Spleen (tissue), 11 donors: ENCODE measurements at regions not wholly inside any gene's neighbourhood (a gene's known extent, or its start where the extent isn't known, plus 50 kb on each side); places are given as distances from the start of the nearest gene placed in this dataset.

Source experiments
- DNase-seq: peaks from one replicate; pipeline ENCODE4 v3.0.0-alpha.2; 2020
- H3K27ac ChIP-seq, 8 donors: fragments of 200-600 bp; sonication (generic) in 7 of 8; 1 replicate in 4 of 8; 2 replicates in 4 of 8; pipeline versions ENCODE4 v1.5.0 to v1.8.0; 2016 to 2021; ENCODE audit warnings: inconsistent platforms in 4 of 8, mild to moderate bottlenecking in 4 of 8, moderate library complexity in 1 of 8
- H3K27me3 ChIP-seq, 7 donors: fragments of 200-600 bp; sonication (generic) in 6 of 7; replicated peaks in 1 of 7; 1 replicate in 4 of 7; 2 replicates in 3 of 7; pipeline versions ENCODE4 v1.5.0 to v1.8.0; 2016 to 2021; ENCODE audit warnings: inconsistent platforms in 3 of 7, mild to moderate bottlenecking in 1 of 7
- H3K36me3 ChIP-seq, 6 donors: fragments of 200-600 bp; sonication (generic) in 5 of 6; 1 replicate in 4 of 6; 2 replicates in 2 of 6; pipeline versions ENCODE4 v1.5.0 to v1.8.0; 2016 to 2021; ENCODE audit warnings: inconsistent platforms in 2 of 6
- H3K4me1 ChIP-seq, 6 donors: fragments of 200-600 bp; sonication (generic) in 5 of 6; 1 replicate in 3 of 6; 2 replicates in 3 of 6; pipeline versions ENCODE4 v1.5.0 to v1.8.0; 2016 to 2021; ENCODE audit warnings: inconsistent platforms in 3 of 6
- H3K4me3 ChIP-seq, 8 donors: fragments of 200-600 bp; sonication (generic) in 7 of 8; 1 replicate in 4 of 8; 2 replicates in 4 of 8; pipeline versions ENCODE4 v1.5.0 to v1.8.0; 2016 to 2021; ENCODE audit warnings: inconsistent platforms in 4 of 8, mild to moderate bottlenecking in 4 of 8, moderate library complexity in 2 of 8
- H3K9me3 ChIP-seq, 8 donors: fragments of 200-600 bp; sonication (generic) in 7 of 8; 1 replicate in 4 of 8; 2 replicates in 4 of 8; pipeline versions ENCODE4 v1.5.0 to v1.8.0; 2016 to 2021; ENCODE audit warnings: inconsistent platforms in 4 of 8
- POLR2A ChIP-seq, 3 donors: fragments of 450-650 bp; IDR thresholded peaks; one replicate each; pipeline ENCODE4 v1.5.1; 2017; ENCODE audit warnings: antibody characterized with exemption in 3 of 3, mild to moderate bottlenecking in 1 of 3
- POLR2AphosphoS5 ChIP-seq, 3 donors: sonication (generic); formaldehyde crosslinking; IDR thresholded peaks; one replicate each; pipeline ENCODE4 v1.5.1; 2017; ENCODE audit warnings: antibody characterized with exemption in 3 of 3
- WGBS, 5 donors: extraction: QIAGEN DNeasy Blood & Tissue Kit in 3 of 5; methylation state at CpG; one replicate each; pipeline versions ENCODE4 v1.1.5 to v1.1.7; 2013 to 2018; 5-methylcytosine and 5-hydroxymethylcytosine counted together
- intact Hi-C: fragments of 100-400 bp; cut with DNase I; formaldehyde crosslinking; loops from one replicate; pipeline ENCODE4 v1.15.0; 2023; ENCODE audit warnings: low total_unique reads
- TF ChIP-seq, protein P1 (sequence below), 11 experiments: fragments of 200-600 bp in 7 of 11; fragments of 450-650 bp in 4 of 11; sonication (generic) in 4 of 11; IDR thresholded peaks in 8 of 11; conservative IDR thresholded peaks in 3 of 11; 1 replicate in 7 of 11; 2 replicates in 4 of 11; pipeline versions ENCODE4 v1.4.0 to v1.8.0; 2016 to 2021; ENCODE audit warnings: antibody characterized with exemption in 11 of 11, inconsistent platforms in 4 of 11, mild to moderate bottlenecking in 1 of 11
- donor health status: healthy with polysubstance abuse.
- donor health status: DM: no; HTN: no; CAD: no; lungs with moderate emphysema.
- donor health status: DM: no; HTN: no; CAD: no.
- donor health status: Bipolar disorder and iron deficiency.
- donor health status: healthy.
- donor health status: DM: no; HTN: no; CAD: no.
- donor health status: DM: yes; HTN: yes; CAD: no.

DNA sequence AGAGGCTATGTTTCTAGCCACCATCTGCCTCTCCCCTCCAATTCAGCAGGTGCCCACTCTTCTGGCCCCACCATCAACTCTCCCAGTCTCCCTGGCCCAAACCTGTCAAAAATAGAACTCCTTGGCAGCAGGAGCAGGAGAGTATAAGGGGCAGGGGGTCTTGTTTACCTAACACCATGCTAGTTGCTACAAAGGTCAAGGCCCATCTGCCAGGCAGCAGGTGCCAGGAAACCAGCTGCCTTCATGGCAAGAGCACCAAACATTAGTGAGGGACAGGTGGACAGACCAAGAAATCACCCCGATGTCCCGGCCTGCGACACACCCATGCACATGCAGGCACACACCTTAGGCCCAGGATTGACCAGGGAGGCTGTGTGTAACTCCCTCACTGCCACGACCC lies 387.9 kb downstream of the BUD13 start:
- no peaks in the 10 kb centered on the region for H3K9me3 ChIP-seq
- TF ChIP-seq POLR2AphosphoS5 (IDR thresholded peaks at IDR 0.05), result no peak
- TF ChIP-seq POLR2A (IDR thresholded peaks at IDR 0.05), result no peak
- H3K27ac ChIP-seq, result no peak overlapping the region
- DNase-seq, result no peak
- WGBS, 5 donors, result 78 to 91% (median 86%) methylated on average over 3 to 4 of the region's 4 CpGs
- H3K27me3 ChIP-seq, result peaks cover 0 to 3% (median 0%) of the 10 kb centered on the region in 7 donors
- intact Hi-C loops, result no loop called here
- no peak overlapping the region for H3K4me3 ChIP-seq
- H3K36me3 ChIP-seq, result no peaks in the 10 kb centered on the region
- no peaks in the 10 kb centered on the region for H3K4me1 ChIP-seq

DNA sequence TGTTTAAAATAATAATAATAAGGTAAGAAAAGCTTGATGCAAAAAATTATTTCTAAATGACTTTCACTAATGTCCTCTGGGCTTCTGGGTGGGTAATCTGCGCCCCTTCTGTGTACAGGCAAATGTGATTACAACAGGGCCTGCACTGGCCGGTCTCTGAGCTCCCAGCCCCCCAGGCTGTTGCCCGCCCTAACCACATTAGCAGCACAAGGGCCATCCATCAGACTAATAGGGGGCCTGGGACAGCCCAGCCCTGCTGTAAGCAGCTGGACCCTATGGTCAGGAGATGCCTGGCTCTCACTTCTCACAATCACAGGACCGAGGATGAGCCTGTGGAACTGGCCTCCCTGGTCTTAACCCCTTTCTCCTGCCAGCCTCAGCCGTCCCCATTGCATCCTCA lies 388.4 kb downstream of the BUD13 start:
- H3K27me3 ChIP-seq, result peaks cover 0 to 3% (median 0%) of the 10 kb centered on the region in 7 donors
- DNase-seq, result no peak
- H3K4me3 ChIP-seq, result no peak overlapping the region
- no peak overlapping the region for H3K27ac ChIP-seq
- H3K9me3 ChIP-seq, result no peaks in the 10 kb centered on the region
- TF ChIP-seq POLR2AphosphoS5 (IDR thresholded peaks at IDR 0.05) (no peak), POLR2A (IDR thresholded peaks at IDR 0.05) (no peak)
- TF ChIP-seq, protein P1, sequence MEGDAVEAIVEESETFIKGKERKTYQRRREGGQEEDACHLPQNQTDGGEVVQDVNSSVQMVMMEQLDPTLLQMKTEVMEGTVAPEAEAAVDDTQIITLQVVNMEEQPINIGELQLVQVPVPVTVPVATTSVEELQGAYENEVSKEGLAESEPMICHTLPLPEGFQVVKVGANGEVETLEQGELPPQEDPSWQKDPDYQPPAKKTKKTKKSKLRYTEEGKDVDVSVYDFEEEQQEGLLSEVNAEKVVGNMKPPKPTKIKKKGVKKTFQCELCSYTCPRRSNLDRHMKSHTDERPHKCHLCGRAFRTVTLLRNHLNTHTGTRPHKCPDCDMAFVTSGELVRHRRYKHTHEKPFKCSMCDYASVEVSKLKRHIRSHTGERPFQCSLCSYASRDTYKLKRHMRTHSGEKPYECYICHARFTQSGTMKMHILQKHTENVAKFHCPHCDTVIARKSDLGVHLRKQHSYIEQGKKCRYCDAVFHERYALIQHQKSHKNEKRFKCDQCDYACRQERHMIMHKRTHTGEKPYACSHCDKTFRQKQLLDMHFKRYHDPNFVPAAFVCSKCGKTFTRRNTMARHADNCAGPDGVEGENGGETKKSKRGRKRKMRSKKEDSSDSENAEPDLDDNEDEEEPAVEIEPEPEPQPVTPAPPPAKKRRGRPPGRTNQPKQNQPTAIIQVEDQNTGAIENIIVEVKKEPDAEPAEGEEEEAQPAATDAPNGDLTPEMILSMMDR (IDR thresholded peaks at IDR 0.05 in 8 of 11, conservative IDR thresholded peaks at IDR 0.05 in 3 of 11), result no peak
- WGBS, 5 donors, result 40 to 55% (median 52%) methylated on average over 5 of the region's 5 CpGs
- H3K36me3 ChIP-seq, result no peaks in the 10 kb centered on the region
- intact Hi-C loops, result no loop called here
- H3K4me1 ChIP-seq, result no peaks in the 10 kb centered on the region

DNA sequence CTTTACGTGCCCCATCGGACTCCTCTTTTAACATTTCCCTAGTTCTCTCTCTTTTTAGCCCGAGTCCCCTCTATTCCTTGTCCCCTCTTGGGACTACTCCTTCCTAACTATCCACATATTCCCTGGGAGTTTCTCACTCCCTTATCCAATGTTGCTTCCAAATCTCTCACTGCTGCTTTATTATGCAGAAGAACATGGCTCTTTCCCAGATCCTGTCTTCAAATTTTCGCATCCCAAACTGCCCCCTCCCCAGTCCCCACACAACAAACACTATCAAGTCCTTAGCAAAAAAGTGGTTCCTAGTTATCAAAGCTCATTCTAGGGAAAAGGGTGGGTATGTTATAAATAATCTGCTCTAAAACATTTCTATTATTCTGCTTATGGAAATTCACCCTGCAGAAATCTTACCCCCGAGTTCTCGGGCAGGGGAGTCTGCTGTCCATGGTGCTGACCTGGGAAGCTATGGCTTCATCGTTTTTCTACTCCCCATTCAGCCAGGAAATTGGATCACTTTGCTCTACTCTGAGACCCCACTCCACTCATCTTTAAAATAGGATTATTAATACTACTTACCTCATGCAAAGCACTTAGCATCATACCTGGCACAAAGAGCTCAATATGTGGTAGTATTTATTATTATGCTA lies 393.5 kb downstream of the BUD13 start:
- no peaks in the 10 kb centered on the region for H3K36me3 ChIP-seq
- no peaks in the 10 kb centered on the region for H3K4me1 ChIP-seq
- H3K4me3 ChIP-seq, result no peak overlapping the region
- no peak for DNase-seq
- H3K9me3 ChIP-seq, result no peaks in the 10 kb centered on the region
- 38 to 50% (median 43%) methylated on average over 7 of the region's 7 CpGs for WGBS, 5 donors
- TF ChIP-seq POLR2AphosphoS5 (IDR thresholded peaks at IDR 0.05) (no peak), POLR2A (IDR thresholded peaks at IDR 0.05) (no peak)
- TF ChIP-seq, protein P1 (IDR thresholded peaks at IDR 0.05 in 8 of 11, conservative IDR thresholded peaks at IDR 0.05 in 3 of 11), result no peak
- no peak overlapping the region for H3K27ac ChIP-seq
- intact Hi-C loops, result no loop called here
- H3K27me3 ChIP-seq, result peaks cover 0 to 9% (median 0%) of the 10 kb centered on the region in 7 donors

DNA sequence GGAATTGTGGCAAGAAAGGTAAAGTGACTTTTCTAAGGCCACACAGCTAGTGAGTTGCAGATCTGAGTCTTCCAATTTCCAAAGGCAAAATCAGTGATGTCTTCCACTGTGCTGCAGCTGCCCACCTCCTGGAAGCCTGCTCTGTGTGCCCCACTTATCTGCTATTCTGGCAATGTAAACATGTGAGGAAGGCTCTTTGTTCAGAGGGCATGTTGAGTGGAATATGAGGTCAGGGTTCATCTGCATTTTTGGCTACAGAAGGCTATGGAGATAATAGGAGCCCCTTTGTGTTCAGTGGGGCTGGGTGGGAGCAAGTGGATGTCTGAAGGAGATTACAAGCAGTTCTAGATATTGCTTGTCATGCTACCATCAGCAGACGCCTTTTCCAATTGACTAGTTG lies 396.2 kb downstream of the BUD13 start:
- no peak for TF ChIP-seq POLR2A (IDR thresholded peaks at IDR 0.05)
- TF ChIP-seq, protein P1 (IDR thresholded peaks at IDR 0.05 in 8 of 11, conservative IDR thresholded peaks at IDR 0.05 in 3 of 11), result no peak
- no peak for TF ChIP-seq POLR2AphosphoS5 (IDR thresholded peaks at IDR 0.05)
- DNase-seq, result no peak
- H3K4me3 ChIP-seq, result no peak overlapping the region
- WGBS, 5 donors, result 41 to 70% (median 54%) methylated on average over 1 of the region's 1 CpG
- no peaks in the 10 kb centered on the region for H3K4me1 ChIP-seq
- H3K27ac ChIP-seq, result no peak overlapping the region
- H3K36me3 ChIP-seq, result no peaks in the 10 kb centered on the region
- intact Hi-C loops, result no loop called here
- no peaks in the 10 kb centered on the region for H3K9me3 ChIP-seq
- peaks cover 0 to 10% (median 0%) of the 10 kb centered on the region in 7 donors for H3K27me3 ChIP-seq
